ENCODE measurements at regions not wholly inside any gene's neighbourhood (a gene's known extent, or its start where the extent isn't known, plus 50 kb on each side); places are given as distances from the start of the nearest gene placed in this dataset.

- DNase-seq, result no peak
Measured at GRCh38 chr19:28932446-28932845, 280.5 kb downstream of the UQCRFS1 start.

GRCh38 chr19:28929006-28929405, 283.9 kb downstream of the UQCRFS1 start:
- DNase-seq, result peak; percentile 15

GRCh38 chr19:28927456-28927855, 285.5 kb downstream of the UQCRFS1 start:
- DNase-seq, result no peak

- DNase-seq, result no peak
Measured at GRCh38 chr19:28920269-28921066, 292.5 kb downstream of the UQCRFS1 start.

- no peak for DNase-seq
Measured at GRCh38 chr19:28917621-28918020, 295.3 kb downstream of the UQCRFS1 start.

- DNase-seq, result no peak
Measured at GRCh38 chr19:28915737-28916460, 297.1 kb downstream of the UQCRFS1 start.

GRCh38 chr19:28915202-28915601, 297.7 kb downstream of the UQCRFS1 start:
- no peak for DNase-seq

GRCh38 chr19:28914173-28914572, 298.8 kb downstream of the UQCRFS1 start:
- no peak for DNase-seq

GRCh38 chr19:28913626-28914025, 299.3 kb downstream of the UQCRFS1 start:
- no peak for DNase-seq

- DNase-seq, result no peak
Measured at GRCh38 chr19:28908941-28909340, 304.0 kb downstream of the UQCRFS1 start.

GRCh38 chr19:28907534-28907933, 305.4 kb downstream of the UQCRFS1 start:
- no peak for DNase-seq

- no peak for DNase-seq
Measured at GRCh38 chr19:28905996-28906395, 307.0 kb downstream of the UQCRFS1 start.

GRCh38 chr19:28899703-28900102, 313.2 kb downstream of the UQCRFS1 start:
- no peak for DNase-seq

- DNase-seq, result no peak
Measured at GRCh38 chr19:28898249-28898648, 314.7 kb downstream of the UQCRFS1 start.

GRCh38 chr19:28889941-28890670, 322.8 kb downstream of the UQCRFS1 start:
- no peak for DNase-seq

- DNase-seq, result no peak
Measured at GRCh38 chr19:28887920-28888618, 324.9 kb downstream of the UQCRFS1 start.

GRCh38 chr19:28886708-28887107, 326.2 kb downstream of the UQCRFS1 start:
- DNase-seq, result no peak

GRCh38 chr19:28885965-28886364, 327.0 kb downstream of the UQCRFS1 start:
- no peak for DNase-seq

- DNase-seq, result no peak
Measured at GRCh38 chr19:28884786-28885476, 328.0 kb downstream of the UQCRFS1 start.

- peak; percentile 32 for DNase-seq
Measured at GRCh38 chr19:28883241-28883693, 329.7 kb downstream of the UQCRFS1 start.

GRCh38 chr19:28882818-28883217, 330.1 kb downstream of the UQCRFS1 start:
- DNase-seq, result no peak

- no peak for DNase-seq
Measured at GRCh38 chr19:28881616-28882015, 331.3 kb downstream of the UQCRFS1 start.

Data from tongue (tissue), 1 donor.